ENCODE measurements at regions not wholly inside any gene's neighbourhood (a gene's known extent, or its start where the extent isn't known, plus 50 kb on each side); places are given as distances from the start of the nearest gene placed in this dataset.

DNA sequence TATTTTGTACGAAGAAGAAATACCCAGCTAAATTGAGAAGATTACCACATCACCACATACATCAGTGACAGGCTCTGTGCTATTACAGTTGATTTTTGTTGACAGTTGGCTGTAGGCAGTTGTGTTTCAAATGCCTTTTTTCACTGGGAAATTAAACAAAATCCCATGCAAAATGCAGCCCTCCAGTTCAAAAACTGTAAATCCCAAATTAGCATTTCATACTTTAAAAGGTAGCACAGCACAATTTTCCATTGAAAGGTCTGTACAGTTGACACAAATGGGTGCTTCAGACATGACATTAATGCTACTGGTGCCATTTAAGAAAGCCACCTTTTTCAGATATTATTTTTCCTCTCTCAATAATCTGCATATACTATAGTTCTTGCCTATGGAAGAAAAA is 807.2 kb downstream of the BCL11A start:
- Histone ChIP-seq H3K4me1 (no peaks in the 10 kb centered on the region), H3K9me3 (no peaks in the 10 kb centered on the region), H3K36me3 (no peaks in the 10 kb centered on the region), H3K4me3 (no peak overlapping the region), H3K27ac (no peak overlapping the region), H3K27me3 (ENCODE audit: low read depth) (no peaks in the 10 kb centered on the region)
- ATAC-seq (no peak), DNase-seq (no peak)
- intact Hi-C loops (cut with DNase I) = no loop called here
- TF ChIP-seq, protein P1, sequence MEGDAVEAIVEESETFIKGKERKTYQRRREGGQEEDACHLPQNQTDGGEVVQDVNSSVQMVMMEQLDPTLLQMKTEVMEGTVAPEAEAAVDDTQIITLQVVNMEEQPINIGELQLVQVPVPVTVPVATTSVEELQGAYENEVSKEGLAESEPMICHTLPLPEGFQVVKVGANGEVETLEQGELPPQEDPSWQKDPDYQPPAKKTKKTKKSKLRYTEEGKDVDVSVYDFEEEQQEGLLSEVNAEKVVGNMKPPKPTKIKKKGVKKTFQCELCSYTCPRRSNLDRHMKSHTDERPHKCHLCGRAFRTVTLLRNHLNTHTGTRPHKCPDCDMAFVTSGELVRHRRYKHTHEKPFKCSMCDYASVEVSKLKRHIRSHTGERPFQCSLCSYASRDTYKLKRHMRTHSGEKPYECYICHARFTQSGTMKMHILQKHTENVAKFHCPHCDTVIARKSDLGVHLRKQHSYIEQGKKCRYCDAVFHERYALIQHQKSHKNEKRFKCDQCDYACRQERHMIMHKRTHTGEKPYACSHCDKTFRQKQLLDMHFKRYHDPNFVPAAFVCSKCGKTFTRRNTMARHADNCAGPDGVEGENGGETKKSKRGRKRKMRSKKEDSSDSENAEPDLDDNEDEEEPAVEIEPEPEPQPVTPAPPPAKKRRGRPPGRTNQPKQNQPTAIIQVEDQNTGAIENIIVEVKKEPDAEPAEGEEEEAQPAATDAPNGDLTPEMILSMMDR (IDR thresholded peaks at IDR 0.05) = no peak

DNA sequence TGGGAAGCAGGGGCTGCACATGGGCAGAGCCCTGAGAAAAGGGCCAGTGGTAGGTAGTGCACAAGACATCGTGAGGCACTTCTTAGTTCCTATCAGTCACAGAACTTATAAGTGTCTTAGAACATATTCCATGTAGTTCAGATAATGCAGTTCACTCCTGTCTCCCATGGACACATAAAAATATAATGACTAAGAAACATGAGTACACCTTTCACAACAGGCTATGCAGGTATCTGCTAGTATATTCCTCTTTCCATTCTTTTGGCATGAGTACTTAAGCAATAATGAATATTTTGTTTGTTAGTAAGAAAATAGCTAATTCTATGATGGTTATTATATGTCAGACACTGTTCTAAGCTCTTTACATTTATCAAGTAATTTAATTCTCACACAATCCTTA is 808.4 kb downstream of the BCL11A start:
- intact Hi-C loops (cut with DNase I) = no loop called here
- no peak for DNase-seq
- H3K36me3 ChIP-seq = no peaks in the 10 kb centered on the region

DNA sequence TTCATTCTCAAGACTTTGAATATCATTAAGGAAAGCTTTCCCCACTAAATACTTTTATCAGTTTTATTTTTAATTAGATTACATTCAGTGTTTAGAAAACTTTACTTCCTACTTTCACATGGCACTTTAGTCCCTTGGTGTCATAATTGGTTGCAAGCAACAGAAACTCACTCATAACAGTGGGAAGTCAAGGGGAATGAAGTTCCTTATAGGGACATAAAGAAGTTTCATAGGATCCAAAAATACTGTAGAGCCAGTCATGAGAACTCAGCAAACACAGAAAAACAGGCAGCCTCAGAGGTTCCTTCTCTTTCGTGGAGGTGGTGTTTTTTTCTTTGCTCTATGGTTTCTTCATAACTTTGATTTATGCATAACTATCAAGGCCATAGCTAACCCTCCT is 809.0 kb downstream of the BCL11A start:
- Histone ChIP-seq H3K4me1 (no peaks in the 10 kb centered on the region), H3K27ac (no peak overlapping the region), H3K9me3 (no peaks in the 10 kb centered on the region), H3K27me3 (ENCODE audit: low read depth) (no peaks in the 10 kb centered on the region), H3K36me3 (no peaks in the 10 kb centered on the region), H3K4me3 (no peak overlapping the region)
- intact Hi-C loops (cut with DNase I) = no loop called here
- ATAC-seq (no peak), DNase-seq (no peak)
- TF ChIP-seq, protein P1 (IDR thresholded peaks at IDR 0.05) = no peak

More for the DNA sequence above, 808.4 kb downstream of the BCL11A start:
- no peak for ATAC-seq
- Histone ChIP-seq H3K4me1 (no peaks in the 10 kb centered on the region), H3K27ac (no peak overlapping the region), H3K27me3 (ENCODE audit: low read depth) (no peaks in the 10 kb centered on the region), H3K9me3 (no peaks in the 10 kb centered on the region), H3K4me3 (no peak overlapping the region)
- TF ChIP-seq, protein P1 (IDR thresholded peaks at IDR 0.05) = no peak

DNA sequence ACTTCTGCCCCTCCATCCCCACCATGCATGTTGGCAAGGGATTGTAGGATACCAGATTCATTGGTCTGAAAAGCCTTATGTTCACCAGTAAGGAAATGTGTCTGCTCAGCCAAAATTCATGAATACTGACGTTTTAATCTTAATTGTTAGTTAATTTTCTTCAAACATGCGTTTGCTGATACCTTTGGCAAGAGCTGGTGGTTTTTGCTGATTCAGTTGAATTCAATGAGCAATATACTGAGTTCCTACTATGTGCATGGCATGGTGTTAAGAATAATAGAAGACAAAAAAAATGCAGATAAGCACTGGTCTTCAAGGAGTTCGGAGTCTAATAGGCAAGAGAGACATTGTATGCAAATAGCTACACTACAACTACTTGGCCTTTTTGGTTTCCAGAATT is 811.6 kb downstream of the BCL11A start:
- intact Hi-C loops (cut with DNase I) = no loop called here
- H3K4me1 ChIP-seq = no peaks in the 10 kb centered on the region
- no peaks in the 10 kb centered on the region for H3K36me3 ChIP-seq
- H3K27ac ChIP-seq = no peak overlapping the region
- no peaks in the 10 kb centered on the region for H3K9me3 ChIP-seq
- ATAC-seq = no peak
- TF ChIP-seq, protein P1 (IDR thresholded peaks at IDR 0.05) = no peak
- no peak for DNase-seq
- no peaks in the 10 kb centered on the region for H3K27me3 ChIP-seq (ENCODE audit: low read depth)
- no peak overlapping the region for H3K4me3 ChIP-seq

DNA sequence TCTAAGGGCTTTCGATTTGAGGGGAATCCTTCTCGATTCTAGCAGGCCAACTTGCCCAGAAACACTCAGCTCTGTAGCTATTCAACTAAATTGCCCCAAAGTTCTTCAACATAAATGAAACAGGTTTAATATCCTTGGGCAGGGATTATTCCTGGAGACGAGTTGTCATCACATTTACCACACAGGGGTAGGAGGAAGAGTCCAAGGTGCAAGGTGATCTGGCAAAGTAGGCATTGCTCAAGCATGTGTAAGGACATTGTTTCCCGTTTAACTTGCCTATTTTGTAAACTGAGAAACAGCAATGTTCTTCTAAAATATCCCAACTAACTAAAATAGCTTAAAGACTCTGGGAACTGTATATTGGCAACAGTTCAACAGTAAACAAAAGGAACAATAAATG is 814.3 kb downstream of the BCL11A start:
- DNase-seq (no peak), ATAC-seq (no peak)
- Histone ChIP-seq H3K4me3 (no peak overlapping the region), H3K27ac (no peak overlapping the region), H3K9me3 (no peaks in the 10 kb centered on the region), H3K4me1 (no peaks in the 10 kb centered on the region), H3K27me3 (ENCODE audit: low read depth) (no peaks in the 10 kb centered on the region), H3K36me3 (no peaks in the 10 kb centered on the region)
- TF ChIP-seq, protein P1 (IDR thresholded peaks at IDR 0.05) = no peak
- intact Hi-C loops (cut with DNase I) = no loop called here

DNA sequence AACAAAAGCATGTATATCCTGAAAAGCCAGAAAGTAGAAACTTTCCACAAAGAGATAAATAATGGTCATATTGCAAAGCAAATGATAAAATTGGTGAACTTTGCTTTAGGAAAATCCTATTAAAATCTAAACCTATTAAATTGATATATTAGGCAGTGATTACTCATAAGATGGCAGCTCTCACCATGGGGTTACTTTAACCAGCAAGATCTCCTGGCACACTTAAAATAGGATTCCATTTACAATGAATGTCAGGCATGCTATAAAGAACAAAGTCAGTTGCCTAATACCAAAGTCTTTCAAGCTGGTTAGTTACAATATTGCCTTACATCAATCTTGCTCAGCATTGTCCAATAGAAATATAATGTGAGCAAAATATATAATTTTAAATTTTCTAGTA is 816.2 kb downstream of the BCL11A start:
- no peaks in the 10 kb centered on the region for H3K36me3 ChIP-seq
- H3K27ac ChIP-seq = no peak overlapping the region
- no peaks in the 10 kb centered on the region for H3K9me3 ChIP-seq
- no peaks in the 10 kb centered on the region for H3K27me3 ChIP-seq (ENCODE audit: low read depth)
- no peak overlapping the region for H3K4me3 ChIP-seq
- no peak for DNase-seq
- no peak for ATAC-seq
- intact Hi-C loops (cut with DNase I) = no loop called here
- no peaks in the 10 kb centered on the region for H3K4me1 ChIP-seq
- TF ChIP-seq, protein P1 (IDR thresholded peaks at IDR 0.05) = no peak
